AG09309 (cell line): ENCODE measurements at regions not wholly inside any gene's neighbourhood (a gene's known extent, or its start where the extent isn't known, plus 50 kb on each side); places are given as distances from the start of the nearest gene placed in this dataset.

Experiments used
- DNase-seq: peaks from one replicate; pipeline ENCODE4 v3.0.0-alpha.2; 2010; ENCODE audit warnings: low read depth
- H3K4me3 ChIP-seq: 2 replicates; pipeline ENCODE4 v1.5.1; 2011; ENCODE audit warnings: mild to moderate bottlenecking, low read depth, low read length, moderate library complexity; ENCODE audit not compliant: control insufficient read depth
- CTCF ChIP-seq: IDR thresholded peaks from 2 replicates; pipeline ENCODE4 v1.5.1; 2011; ENCODE audit warnings: mild to moderate bottlenecking, low read depth, low read length, inconsistent platforms; ENCODE audit not compliant: insufficient read depth, control insufficient read depth; ENCODE audit errors: missing control alignments

- no peak for TF ChIP-seq CTCF
- no peak overlapping the region for H3K4me3 ChIP-seq
- no peak for DNase-seq
These were observed 213.7 kb downstream of the BRINP2 start for GRCh38 chr1:177384461-177384860.

GRCh38 chr1:177383715-177384114 lies 213.0 kb downstream of the BRINP2 start:
- no peak for TF ChIP-seq CTCF
- no peak overlapping the region for H3K4me3 ChIP-seq
- DNase-seq = no peak

- no peak overlapping the region for H3K4me3 ChIP-seq
- DNase-seq = no peak
- no peak for TF ChIP-seq CTCF
These were observed 207.1 kb downstream of the BRINP2 start for GRCh38 chr1:177377866-177378265.

- TF ChIP-seq CTCF = no peak
- no peak for DNase-seq
- H3K4me3 ChIP-seq = no peak overlapping the region
These were observed 197.5 kb downstream of the BRINP2 start for GRCh38 chr1:177368255-177368654.

- no peak for DNase-seq
- H3K4me3 ChIP-seq = no peak overlapping the region
- no peak for TF ChIP-seq CTCF
These were observed 195.3 kb downstream of the BRINP2 start for GRCh38 chr1:177366091-177366490.

- DNase-seq = no peak
- no peak overlapping the region for H3K4me3 ChIP-seq
- TF ChIP-seq CTCF = no peak
These were observed 190.0 kb downstream of the BRINP2 start for GRCh38 chr1:177360791-177361190.
